SU-DHL-6 (cell line): ENCODE measurements at regions not wholly inside any gene's neighbourhood (a gene's known extent, or its start where the extent isn't known, plus 50 kb on each side); places are given as distances from the start of the nearest gene placed in this dataset.

Experiments used
- H2AFZ ChIP-seq: fragments of 200-600 bp; sonication (generic); 2 replicates; pipeline ENCODE4 v1.6.1; 2014; ENCODE audit warnings: low read depth, mild to moderate bottlenecking, moderate library complexity, mixed read lengths, antibody characterized with exemption, low read length; ENCODE audit not compliant: severe bottlenecking
- H3F3A ChIP-seq: fragments of 200-600 bp; shearing (Covaris generic); 2 replicates; pipeline ENCODE4 v1.6.0; 2016; ENCODE audit warnings: antibody characterized with exemption, mild to moderate bottlenecking; ENCODE audit not compliant: insufficient read depth
- H3K27ac ChIP-seq: fragments of 200-600 bp; sonication (generic); 2 replicates; pipeline ENCODE4 v1.5.1; 2016; ENCODE audit warnings: low read depth, mild to moderate bottlenecking, low read length, moderate library complexity, mixed read lengths
- H3K27me3 ChIP-seq: fragments of 200-600 bp; sonication (generic), shearing (Covaris generic); 2 replicates; pipeline ENCODE4 v1.6.0; 2014; ENCODE audit warnings: mild to moderate bottlenecking, low read length
- H3K36me3 ChIP-seq: fragments of 200-600 bp; sonication (generic); 2 replicates; pipeline ENCODE4 v1.6.1; 2014; ENCODE audit warnings: mild to moderate bottlenecking, low read length, mixed read lengths
- H3K4me2 ChIP-seq: fragments of 300-600, 200-600 bp; shearing (Covaris generic), sonication (generic); 2 replicates; pipeline ENCODE4 v1.6.0; 2014; ENCODE audit warnings: low read length, low read depth, mild to moderate bottlenecking; ENCODE audit not compliant: poor library complexity, severe bottlenecking
- H3K4me3 ChIP-seq: fragments of 200-600 bp; sonication (generic); 2 replicates; pipeline ENCODE4 v1.5.1; 2014; ENCODE audit warnings: antibody characterized with exemption, low read length, mild to moderate bottlenecking, mixed read lengths; ENCODE audit not compliant: insufficient read depth, poor library complexity, severe bottlenecking
- H3K79me2 ChIP-seq: fragments of 200-600 bp; sonication (generic); 2 replicates; pipeline ENCODE4 v1.6.1; 2014; ENCODE audit warnings: mild to moderate bottlenecking, low read length, moderate library complexity; ENCODE audit not compliant: insufficient read depth
- H3K9ac ChIP-seq: fragments of 200-600 bp; sonication (generic); 2 replicates; pipeline ENCODE4 v1.7.0; 2014; ENCODE audit warnings: mild to moderate bottlenecking, low read length
- H3K9me2 ChIP-seq: fragments of 200-600 bp; sonication (generic); replicated peaks from 2 replicates; pipeline ENCODE4 v1.6.1; 2014; ENCODE audit warnings: low read length; ENCODE audit not compliant: insufficient read depth
- H3K9me3 ChIP-seq: fragments of 200-600 bp; sonication (generic); 2 replicates; pipeline ENCODE4 v1.6.1; 2014; ENCODE audit warnings: low read length, mixed read lengths; ENCODE audit not compliant: insufficient read depth
- H4K20me1 ChIP-seq: fragments of 200-600 bp; sonication (generic); 2 replicates; pipeline ENCODE4 v1.6.1; 2014; ENCODE audit warnings: low read depth, mild to moderate bottlenecking, antibody characterized with exemption, low read length, moderate library complexity, mixed read lengths
- EZH2phosphoT487 ChIP-seq: fragments of 200-600 bp; sonication (generic), shearing (Covaris generic); conservative IDR thresholded peaks from 2 replicates; pipeline ENCODE4 v1.6.1; 2018; ENCODE audit warnings: mild to moderate bottlenecking, antibody characterized with exemption, low read length, moderate library complexity, mixed read lengths
- TF ChIP-seq, protein P1 (sequence below): fragments of 200-600 bp; sonication (generic); IDR thresholded peaks from one replicate; pipeline ENCODE4 v1.5.1; 2017; ENCODE audit warnings: antibody characterized with exemption, mild to moderate bottlenecking, low read length, moderate library complexity; ENCODE audit not compliant: insufficient read depth, poor library complexity, severe bottlenecking

DNA sequence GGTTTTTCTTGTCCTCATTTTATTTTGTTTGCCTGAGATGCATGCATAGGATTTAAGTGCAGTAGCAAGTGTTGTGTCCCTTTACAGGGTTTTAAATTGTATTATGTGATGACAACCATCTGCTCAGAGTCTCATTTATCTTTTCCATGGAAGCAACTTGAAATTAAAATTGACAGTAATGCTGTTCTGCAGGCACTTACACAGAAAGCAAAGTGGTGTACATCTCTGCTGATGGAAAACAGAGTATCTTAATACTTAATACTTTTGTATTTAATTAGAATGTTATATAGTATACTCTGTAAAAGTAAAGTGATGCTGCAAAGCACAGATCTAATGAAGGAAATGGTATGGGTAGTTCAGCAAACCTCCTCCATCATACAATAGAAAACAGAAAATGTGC, 482.9 kb downstream of the POM121L12 start:
- Histone ChIP-seq H4K20me1 (no peaks in the 10 kb centered on the region), H3K4me3 (no peak overlapping the region), H3K9ac (no peak overlapping the region), H2AFZ (no peak overlapping the region), H3F3A (no peaks in the 10 kb centered on the region), H3K27me3 (no peaks in the 10 kb centered on the region), H3K9me3 (no peaks in the 10 kb centered on the region), H3K4me2 (no peak overlapping the region), H3K79me2 (no peaks in the 10 kb centered on the region), H3K9me2 (no peaks in the 10 kb centered on the region), H3K36me3 (no peaks in the 10 kb centered on the region), H3K27ac (no peak overlapping the region)
- TF ChIP-seq, protein P1, sequence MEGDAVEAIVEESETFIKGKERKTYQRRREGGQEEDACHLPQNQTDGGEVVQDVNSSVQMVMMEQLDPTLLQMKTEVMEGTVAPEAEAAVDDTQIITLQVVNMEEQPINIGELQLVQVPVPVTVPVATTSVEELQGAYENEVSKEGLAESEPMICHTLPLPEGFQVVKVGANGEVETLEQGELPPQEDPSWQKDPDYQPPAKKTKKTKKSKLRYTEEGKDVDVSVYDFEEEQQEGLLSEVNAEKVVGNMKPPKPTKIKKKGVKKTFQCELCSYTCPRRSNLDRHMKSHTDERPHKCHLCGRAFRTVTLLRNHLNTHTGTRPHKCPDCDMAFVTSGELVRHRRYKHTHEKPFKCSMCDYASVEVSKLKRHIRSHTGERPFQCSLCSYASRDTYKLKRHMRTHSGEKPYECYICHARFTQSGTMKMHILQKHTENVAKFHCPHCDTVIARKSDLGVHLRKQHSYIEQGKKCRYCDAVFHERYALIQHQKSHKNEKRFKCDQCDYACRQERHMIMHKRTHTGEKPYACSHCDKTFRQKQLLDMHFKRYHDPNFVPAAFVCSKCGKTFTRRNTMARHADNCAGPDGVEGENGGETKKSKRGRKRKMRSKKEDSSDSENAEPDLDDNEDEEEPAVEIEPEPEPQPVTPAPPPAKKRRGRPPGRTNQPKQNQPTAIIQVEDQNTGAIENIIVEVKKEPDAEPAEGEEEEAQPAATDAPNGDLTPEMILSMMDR: no peak
- no peak for TF ChIP-seq EZH2phosphoT487

DNA sequence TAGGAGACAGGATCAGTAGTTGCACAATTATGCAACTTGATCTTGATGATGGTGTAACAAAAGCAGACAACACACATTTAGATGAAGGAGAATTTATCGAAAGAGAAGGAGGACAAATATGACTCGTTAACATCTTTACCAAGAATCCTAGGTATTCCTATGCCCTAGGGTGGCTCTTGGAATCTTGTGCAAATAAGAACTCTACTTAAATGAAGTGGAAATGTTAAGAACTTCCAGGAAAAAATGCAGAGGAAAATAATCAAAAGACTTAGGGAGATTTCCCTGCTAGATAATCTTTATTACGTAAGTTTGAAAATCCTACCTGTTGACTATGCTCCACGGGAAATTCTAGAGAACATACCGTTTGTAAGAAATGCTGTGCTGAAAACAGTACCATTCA, 485.4 kb downstream of the POM121L12 start:
- Histone ChIP-seq H3K27ac (no peak overlapping the region), H3K4me2 (no peak overlapping the region), H3K36me3 (no peaks in the 10 kb centered on the region), H3K9me3 (no peaks in the 10 kb centered on the region), H2AFZ (no peak overlapping the region), H3F3A (no peaks in the 10 kb centered on the region), H3K27me3 (no peaks in the 10 kb centered on the region), H3K9ac (no peak overlapping the region), H3K79me2 (no peaks in the 10 kb centered on the region), H3K9me2 (no peaks in the 10 kb centered on the region), H4K20me1 (no peaks in the 10 kb centered on the region), H3K4me3 (no peak overlapping the region)
- no peak for TF ChIP-seq EZH2phosphoT487
- TF ChIP-seq, protein P1: no peak

DNA sequence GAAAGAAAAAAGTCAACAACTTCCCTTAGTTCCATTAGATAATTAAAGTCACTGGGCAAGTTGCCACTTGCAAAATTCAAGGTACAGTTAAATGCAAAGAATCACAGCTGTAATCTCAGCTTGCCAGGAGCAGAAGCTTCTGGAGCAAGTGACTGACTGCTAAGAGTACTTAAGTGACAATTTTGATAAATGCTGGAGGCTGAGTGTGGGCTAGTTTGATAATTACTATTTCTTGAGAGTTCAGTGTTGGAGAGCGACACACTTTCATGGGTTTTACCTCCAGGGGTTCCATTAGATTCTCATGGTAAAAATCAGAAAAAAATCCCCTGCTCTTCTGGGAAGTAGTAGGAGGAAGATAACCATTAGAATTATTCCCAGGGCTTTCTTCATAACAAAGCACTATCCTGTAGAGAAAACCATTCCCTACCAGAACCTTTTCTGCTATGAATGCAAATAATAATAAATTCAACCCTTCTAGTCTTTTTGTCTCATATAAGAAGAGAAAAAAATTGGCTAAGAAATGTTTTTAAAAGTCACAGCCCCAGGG, 486.3 kb downstream of the POM121L12 start:
- H3K4me3 ChIP-seq: no peak overlapping the region
- no peaks in the 10 kb centered on the region for H4K20me1 ChIP-seq
- TF ChIP-seq, protein P1: no peak
- no peak for TF ChIP-seq EZH2phosphoT487
- H3K79me2 ChIP-seq: no peaks in the 10 kb centered on the region
- no peaks in the 10 kb centered on the region for H3K36me3 ChIP-seq
- H2AFZ ChIP-seq: no peak overlapping the region
- no peaks in the 10 kb centered on the region for H3K27me3 ChIP-seq
- no peak overlapping the region for H3K4me2 ChIP-seq
- H3F3A ChIP-seq: no peaks in the 10 kb centered on the region
- no peaks in the 10 kb centered on the region for H3K9me3 ChIP-seq
- H3K9ac ChIP-seq: no peak overlapping the region
- H3K9me2 ChIP-seq: no peaks in the 10 kb centered on the region
- no peak overlapping the region for H3K27ac ChIP-seq
